HG03025 (cell line): ENCODE measurements at regions not wholly inside any gene's neighbourhood (a gene's known extent, or its start where the extent isn't known, plus 50 kb on each side); places are given as distances from the start of the nearest gene placed in this dataset.
"Not testable (repeated sequence)": the region's sequence is repeated elsewhere in the genome, so short reads cannot be mapped to it uniquely, and the experiment has no call there.

Experiments used
- ATAC-seq: cut with Tn5 transposase; IDR thresholded peaks from one replicate; pipeline ENCODE4 v1.9.1; 2021; ENCODE audit warnings: mild to moderate bottlenecking, moderate library complexity; ENCODE audit not compliant: unreplicated experiment, low FRiP score

- no peak for ATAC-seq
These were observed 272.9 kb downstream of the KLHL13 start for GRCh38 chrX:117843749-117844148.

- ATAC-seq: no peak
These were observed 276.0 kb downstream of the KLHL13 start for GRCh38 chrX:117840645-117841044.

GRCh38 chrX:117839544-117839943, 277.1 kb downstream of the KLHL13 start:
- ATAC-seq: no peak

- no peak for ATAC-seq
These were observed 277.9 kb downstream of the KLHL13 start for GRCh38 chrX:117838581-117839331.

- no peak for ATAC-seq
These were observed 281.6 kb downstream of the KLHL13 start for GRCh38 chrX:117835034-117835433.

- ATAC-seq: no peak
These were observed 282.5 kb downstream of the KLHL13 start for GRCh38 chrX:117834076-117834475.

- not testable (repeated sequence) for ATAC-seq
These were observed 295.1 kb downstream of the KLHL13 start for GRCh38 chrX:117821472-117821871.

- ATAC-seq: no peak
These were observed 308.2 kb downstream of the KLHL13 start for GRCh38 chrX:117808426-117808825.

- no peak for ATAC-seq
These were observed 313.1 kb downstream of the KLHL13 start for GRCh38 chrX:117803463-117803862.

GRCh38 chrX:117788339-117788738, 328.3 kb downstream of the KLHL13 start:
- ATAC-seq: no peak

GRCh38 chrX:117771384-117771783, 345.2 kb downstream of the KLHL13 start:
- ATAC-seq: no peak

GRCh38 chrX:117768861-117769604, 347.6 kb downstream of the KLHL13 start:
- ATAC-seq: no peak

- no peak for ATAC-seq
These were observed 351.4 kb downstream of the KLHL13 start for GRCh38 chrX:117765211-117765610.

- peak; percentile 91 for ATAC-seq
These were observed 363.9 kb downstream of the KLHL13 start for GRCh38 chrX:117752745-117753144.

GRCh38 chrX:117751155-117751554, 365.5 kb downstream of the KLHL13 start:
- ATAC-seq: no peak

- no peak for ATAC-seq
These were observed 371.7 kb downstream of the KLHL13 start for GRCh38 chrX:117744958-117745357.

- no peak for ATAC-seq
These were observed 372.9 kb downstream of the KLHL13 start for GRCh38 chrX:117743469-117744251.

GRCh38 chrX:117713411-117713810, 403.2 kb downstream of the KLHL13 start:
- no peak for ATAC-seq

GRCh38 chrX:117711782-117712181, 404.8 kb downstream of the KLHL13 start:
- ATAC-seq: no peak

GRCh38 chrX:117707948-117708743, 408.5 kb downstream of the KLHL13 start:
- ATAC-seq: no peak
